Type B pancreatic cell (in vitro differentiated cells): ENCODE measurements at regions not wholly inside any gene's neighbourhood (a gene's known extent, or its start where the extent isn't known, plus 50 kb on each side); places are given as distances from the start of the nearest gene placed in this dataset.

Experiments used
- DNase-seq: peaks from one replicate; pipeline ENCODE4 v3.0.0; 2021; ENCODE audit warnings: mixed read lengths; ENCODE audit not compliant: unreplicated experiment; ENCODE audit errors: extremely low spot score
- H3K27ac Mint-ChIP-seq: 2 replicates; pipeline ENCODE4 v1.8.0; 2021; ENCODE audit warnings: mild to moderate bottlenecking, mixed read lengths
- H3K27me3 Mint-ChIP-seq: 2 replicates; pipeline ENCODE4 v1.8.0; 2021; ENCODE audit warnings: mixed read lengths
- H3K36me3 Mint-ChIP-seq: 2 replicates; pipeline ENCODE4 v1.8.0; 2021; ENCODE audit warnings: mixed read lengths
- H3K4me1 Mint-ChIP-seq: one replicate; pipeline ENCODE4 v1.8.0; 2021; ENCODE audit warnings: mixed read lengths; ENCODE audit not compliant: unreplicated experiment
- H3K4me3 Mint-ChIP-seq: 2 replicates; pipeline ENCODE4 v1.8.0; 2021; ENCODE audit warnings: mild to moderate bottlenecking, mixed read lengths
- H3K9me3 Mint-ChIP-seq: 2 replicates; pipeline ENCODE4 v1.8.0; 2021; ENCODE audit warnings: mixed read lengths
- CTCF ChIP-seq: fragments of 200-600 bp; sonication (generic); conservative IDR thresholded peaks from 2 replicates; pipeline ENCODE4 v1.5.0; 2021; ENCODE audit warnings: antibody characterized with exemption, mild to moderate bottlenecking

- Mint-ChIP-seq H3K27ac (no peak overlapping the region), H3K36me3 (no peaks in the 10 kb centered on the region), H3K4me1 (peaks cover 16% of the 10 kb centered on the region), H3K4me3 (no peak overlapping the region), H3K9me3 (peaks cover 5% of the 10 kb centered on the region), H3K27me3 (no peaks in the 10 kb centered on the region)
- TF ChIP-seq CTCF = no peak
- DNase-seq = no peak
Measured at GRCh38 chr7:117997862-117998825, 124.9 kb upstream of the CTTNBP2 start.

- no peak overlapping the region for H3K4me3 Mint-ChIP-seq
- peaks cover 5% of the 10 kb centered on the region for H3K9me3 Mint-ChIP-seq
- H3K27ac Mint-ChIP-seq = peak overlapping the region; percentile 78
- no peak for TF ChIP-seq CTCF
- no peaks in the 10 kb centered on the region for H3K36me3 Mint-ChIP-seq
- DNase-seq = no peak
- peaks cover 11% of the 10 kb centered on the region for H3K4me1 Mint-ChIP-seq
- H3K27me3 Mint-ChIP-seq = peaks cover 3% of the 10 kb centered on the region
Measured at GRCh38 chr7:118000480-118001202, 127.4 kb upstream of the CTTNBP2 start.

- no peak for DNase-seq
- no peak for TF ChIP-seq CTCF
- Mint-ChIP-seq H3K4me3 (no peak overlapping the region), H3K27ac (no peak overlapping the region), H3K36me3 (no peaks in the 10 kb centered on the region), H3K4me1 (peaks cover 11% of the 10 kb centered on the region), H3K27me3 (peaks cover 3% of the 10 kb centered on the region), H3K9me3 (peaks cover 5% of the 10 kb centered on the region)
Measured at GRCh38 chr7:118003476-118003875, 130.2 kb upstream of the CTTNBP2 start.

- peaks cover 3% of the 10 kb centered on the region for H3K27me3 Mint-ChIP-seq
- no peak for TF ChIP-seq CTCF
- H3K9me3 Mint-ChIP-seq = peaks cover 5% of the 10 kb centered on the region
- no peak for DNase-seq
- no peak overlapping the region for H3K4me3 Mint-ChIP-seq
- H3K36me3 Mint-ChIP-seq = no peaks in the 10 kb centered on the region
- H3K4me1 Mint-ChIP-seq = peaks cover 8% of the 10 kb centered on the region
- no peak overlapping the region for H3K27ac Mint-ChIP-seq
Measured at GRCh38 chr7:118005026-118005425, 131.8 kb upstream of the CTTNBP2 start.

GRCh38 chr7:118006979-118007378 is 133.7 kb upstream of the CTTNBP2 start:
- H3K27me3 Mint-ChIP-seq = peaks cover 3% of the 10 kb centered on the region
- H3K4me3 Mint-ChIP-seq = no peak overlapping the region
- DNase-seq = no peak
- H3K27ac Mint-ChIP-seq = no peak overlapping the region
- H3K36me3 Mint-ChIP-seq = no peaks in the 10 kb centered on the region
- H3K9me3 Mint-ChIP-seq = peaks cover 5% of the 10 kb centered on the region
- no peaks in the 10 kb centered on the region for H3K4me1 Mint-ChIP-seq
- TF ChIP-seq CTCF = no peak
